ENCODE measurements at regions not wholly inside any gene's neighbourhood (a gene's known extent, or its start where the extent isn't known, plus 50 kb on each side); places are given as distances from the start of the nearest gene placed in this dataset.
A peak's percentile ranks its signal among the peaks of the same experiment; 100 is the strongest.
"Not testable (repeated sequence)": the region's sequence is repeated elsewhere in the genome, so short reads cannot be mapped to it uniquely, and the experiment has no call there.

DNA sequence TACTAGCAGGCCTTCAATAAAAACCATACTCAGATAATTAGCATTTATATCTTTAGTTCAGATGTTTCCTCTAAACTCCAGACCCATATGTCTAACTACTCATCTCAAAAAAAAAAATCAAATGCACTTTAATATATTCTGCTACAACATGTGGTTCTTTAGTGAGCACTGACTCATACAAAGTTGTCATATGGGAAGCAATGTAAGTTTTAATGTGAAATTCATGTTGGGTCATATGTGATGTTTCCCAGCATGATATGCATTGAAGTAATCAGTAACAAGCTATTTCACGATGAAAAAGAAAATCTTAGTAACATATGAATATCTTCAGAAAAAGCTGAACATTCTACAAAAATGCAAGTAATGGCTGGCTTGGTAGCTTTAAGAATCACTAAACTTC is 859.7 kb upstream of the ADGRB3 start:
- no peak for DNase-seq (ENCODE audit: low spot score)

DNA sequence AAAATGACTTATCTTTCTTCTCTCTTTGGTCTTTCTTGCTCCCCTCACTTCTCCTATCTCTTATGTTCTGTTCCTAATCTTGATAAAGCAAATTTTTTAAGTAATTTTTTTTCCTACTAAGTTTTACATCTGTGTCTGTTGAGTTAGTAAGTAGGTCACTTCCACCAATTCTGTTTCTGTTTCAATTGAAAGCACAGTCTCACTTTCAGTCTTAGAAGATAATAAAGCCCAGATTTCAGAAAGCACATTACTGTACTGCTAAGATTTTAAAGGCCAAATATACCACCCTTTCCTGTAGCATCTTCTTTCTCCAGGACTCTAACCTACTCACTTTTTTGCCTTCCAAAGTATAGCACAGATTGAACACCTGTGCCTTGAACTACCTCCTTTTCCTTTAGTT is 866.1 kb upstream of the ADGRB3 start:
- DNase-seq (ENCODE audit: low spot score) = no peak

DNA sequence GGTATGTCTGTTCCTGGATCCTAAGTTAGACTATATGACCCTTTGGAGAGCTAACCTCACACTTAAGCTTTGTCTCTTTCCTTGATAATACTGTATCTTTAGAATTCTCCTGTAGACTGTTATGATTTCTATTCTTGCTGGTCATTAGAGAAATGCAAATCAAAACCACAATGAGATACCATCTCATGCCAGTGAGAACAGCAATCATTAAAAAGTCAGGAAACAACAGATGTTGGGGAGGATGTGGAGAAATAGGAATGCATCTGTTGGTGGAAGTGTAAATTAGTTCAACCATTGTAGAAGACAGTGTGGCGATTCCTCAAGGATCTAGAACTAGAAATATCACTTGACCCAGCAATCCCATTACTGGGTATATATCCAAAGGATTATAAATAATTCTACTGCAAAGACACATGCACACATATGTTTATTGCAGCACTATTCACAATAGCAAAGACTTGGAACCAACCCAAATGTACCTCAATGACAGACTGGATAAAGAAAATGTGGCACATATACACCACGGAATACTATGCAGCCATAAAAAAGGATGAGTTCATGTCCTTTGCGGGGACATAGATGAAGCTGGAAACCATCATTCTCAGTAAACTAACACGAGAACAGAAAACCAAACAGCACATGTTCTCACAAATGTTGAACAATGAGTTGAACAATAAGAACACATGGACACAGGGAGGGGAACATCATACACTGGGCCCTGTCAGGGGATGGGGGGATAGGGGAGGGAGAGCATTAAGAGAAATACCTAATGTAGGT is 867.8 kb upstream of the ADGRB3 start:
- not testable (repeated sequence) for DNase-seq (ENCODE audit: low spot score)

DNA sequence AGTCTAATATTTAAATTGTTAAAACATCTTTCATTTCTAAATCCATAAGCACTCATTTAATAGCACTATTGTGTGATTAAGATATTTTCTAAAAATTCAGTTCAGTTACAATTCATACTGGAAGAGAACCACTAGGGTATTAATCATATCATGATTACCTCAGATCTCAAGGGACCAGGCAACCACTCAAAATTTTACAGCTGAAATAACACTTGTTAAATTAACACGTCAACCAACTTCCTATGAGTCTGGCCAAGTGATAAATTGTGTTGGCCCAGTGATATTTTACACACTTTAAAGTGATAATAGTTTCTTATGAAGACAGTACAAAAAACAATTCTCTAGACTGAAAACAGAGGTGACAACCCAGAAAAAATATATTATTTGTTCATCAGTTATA is 869.0 kb upstream of the ADGRB3 start:
- DNase-seq (ENCODE audit: low spot score) = peak; percentile 35

DNA sequence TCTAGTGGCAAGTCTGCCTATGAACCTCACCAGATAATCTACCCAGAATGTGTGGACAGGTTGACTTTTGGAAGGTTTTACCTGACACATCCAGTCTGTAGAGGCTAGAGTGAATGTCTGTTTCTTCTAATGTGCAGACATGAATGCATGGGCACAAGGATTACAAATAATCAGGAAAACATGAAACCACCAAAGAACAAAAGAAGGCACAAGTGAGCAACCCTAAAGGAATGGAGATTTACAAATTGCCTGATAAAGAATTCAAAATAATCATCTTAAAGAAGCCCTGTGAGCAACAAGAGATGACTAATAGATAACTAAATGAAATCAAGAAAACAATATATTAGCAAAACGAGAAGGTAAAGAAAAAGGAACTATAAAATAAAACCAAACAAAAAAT is 876.1 kb upstream of the ADGRB3 start:
- DNase-seq (ENCODE audit: low spot score) = no peak

DNA sequence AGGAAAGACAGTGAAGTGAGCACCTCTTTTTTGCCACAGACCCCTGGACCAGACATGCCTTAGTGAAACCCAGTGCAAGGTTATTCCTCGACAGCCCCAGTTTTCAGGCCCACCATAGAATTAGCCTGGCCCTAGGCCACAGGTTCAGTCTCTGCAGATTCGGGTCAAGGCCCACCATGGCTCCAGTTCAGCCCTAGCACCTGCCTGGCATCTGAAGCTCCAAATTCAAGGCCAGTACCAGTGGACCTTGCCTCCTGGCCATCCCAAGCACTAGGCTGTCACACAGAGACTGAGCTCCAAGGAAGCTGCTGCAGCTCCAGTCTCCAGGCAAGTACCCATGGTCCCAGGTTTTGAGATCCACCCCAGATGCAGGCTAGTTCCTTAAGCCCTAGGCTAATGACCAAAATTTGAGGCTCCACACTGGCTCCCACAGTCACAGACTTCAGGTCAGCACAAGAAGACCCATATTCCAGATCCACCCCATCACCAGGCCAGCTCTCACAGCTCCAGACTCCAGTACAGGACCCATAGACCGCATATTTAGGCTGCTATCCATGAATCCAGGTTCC is 877.5 kb upstream of the ADGRB3 start:
- no peak for DNase-seq (ENCODE audit: low spot score)

DNA sequence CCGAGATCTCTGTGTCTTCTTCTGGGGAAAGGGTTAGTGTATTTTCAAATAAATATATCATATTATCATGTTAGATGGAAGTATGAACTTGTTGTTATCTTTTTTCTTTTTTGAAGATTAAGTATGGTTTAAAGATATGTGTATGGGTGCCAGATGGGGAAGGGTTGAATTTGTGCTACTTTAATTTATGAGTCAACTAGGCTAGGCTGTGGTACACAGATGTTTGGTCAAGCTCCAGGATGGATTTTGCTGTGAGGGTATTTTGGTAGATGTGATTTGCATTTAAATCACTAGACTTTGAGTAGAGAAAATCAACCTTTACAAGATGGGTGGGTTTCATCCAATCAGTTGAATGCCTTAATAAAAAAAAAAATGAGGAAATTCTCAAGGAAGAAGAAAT is 886.6 kb upstream of the ADGRB3 start:
- no peak for DNase-seq (ENCODE audit: low spot score)

DNA sequence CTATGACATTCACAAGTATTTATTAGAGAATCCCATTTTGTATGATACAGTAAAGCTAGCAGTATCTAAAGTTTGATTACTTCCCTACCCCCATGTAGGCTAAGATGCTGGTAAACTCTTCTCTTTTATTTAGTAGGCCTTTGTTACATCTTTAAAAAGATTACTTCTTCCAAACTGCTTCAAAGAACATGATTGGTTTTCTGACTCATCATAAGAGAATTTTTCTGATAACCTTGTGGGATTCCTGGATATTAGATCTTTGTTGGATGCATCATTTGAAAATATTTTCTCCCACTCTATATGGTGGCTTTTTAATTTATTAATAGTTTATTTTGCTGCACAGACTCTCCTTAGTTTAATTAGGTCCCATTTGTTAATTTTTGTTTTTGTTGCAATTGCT is 898.3 kb upstream of the ADGRB3 start:
- DNase-seq (ENCODE audit: low spot score) = peak; percentile 29

DNA sequence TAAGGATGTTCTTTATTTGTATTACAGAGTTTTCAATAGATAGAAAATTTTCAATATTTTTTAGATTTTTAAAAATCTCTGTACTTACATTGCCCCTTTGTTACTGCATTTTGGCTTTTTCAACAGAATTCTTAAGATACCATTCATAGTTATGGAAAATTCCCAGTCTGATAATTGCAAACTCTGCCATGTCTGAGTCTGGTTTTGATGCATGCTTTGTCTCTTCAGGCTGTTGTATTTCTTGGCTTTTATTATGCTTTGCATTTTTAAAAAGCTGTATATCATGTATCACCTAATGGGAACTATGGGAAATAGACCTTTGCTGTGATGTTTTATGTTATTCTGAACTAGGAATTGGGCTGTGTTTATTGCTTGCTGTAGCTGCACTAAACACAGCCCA is 898.9 kb upstream of the ADGRB3 start:
- no peak for DNase-seq (ENCODE audit: low spot score)

DNA sequence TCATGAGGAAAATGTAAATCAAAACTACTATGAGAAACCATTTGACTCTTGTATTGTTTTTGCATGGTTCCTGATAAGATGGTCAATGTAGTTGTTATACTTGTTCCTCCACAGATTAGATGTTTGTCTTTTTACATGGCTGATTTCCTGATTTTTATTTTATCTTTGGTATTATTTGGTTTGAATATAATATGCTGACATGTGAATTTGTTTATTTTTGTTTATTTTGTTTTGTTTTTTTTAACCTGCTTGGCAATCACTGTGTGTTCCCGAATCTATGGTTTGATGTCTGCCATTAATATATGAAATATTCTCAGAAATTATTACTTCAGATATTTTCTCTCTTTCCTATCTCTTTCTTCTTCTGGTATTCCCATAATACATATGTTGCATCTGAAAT is 899.5 kb upstream of the ADGRB3 start:
- no peak for DNase-seq (ENCODE audit: low spot score)

DNA sequence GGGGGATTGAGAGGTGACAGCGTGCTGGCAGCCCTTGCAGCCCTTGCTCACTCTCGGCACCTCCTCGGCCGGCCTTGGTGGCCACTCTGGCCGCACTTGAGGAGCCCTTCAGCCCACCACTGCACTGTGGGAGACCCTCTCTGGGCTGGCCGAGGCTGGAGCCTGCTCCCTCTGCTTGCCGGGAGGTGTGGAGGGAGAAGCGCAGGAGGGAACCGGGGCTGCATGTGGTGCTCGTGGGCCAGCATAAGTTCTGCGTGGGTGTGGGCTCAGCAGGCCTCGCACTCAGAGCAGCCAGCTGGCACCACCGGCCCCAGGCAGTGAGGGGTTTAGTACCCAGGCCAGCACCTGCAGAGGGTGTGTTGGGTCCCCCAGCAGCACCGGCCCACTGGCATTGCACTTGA is 912.2 kb upstream of the ADGRB3 start:
- no peak for DNase-seq (ENCODE audit: low spot score)

DNA sequence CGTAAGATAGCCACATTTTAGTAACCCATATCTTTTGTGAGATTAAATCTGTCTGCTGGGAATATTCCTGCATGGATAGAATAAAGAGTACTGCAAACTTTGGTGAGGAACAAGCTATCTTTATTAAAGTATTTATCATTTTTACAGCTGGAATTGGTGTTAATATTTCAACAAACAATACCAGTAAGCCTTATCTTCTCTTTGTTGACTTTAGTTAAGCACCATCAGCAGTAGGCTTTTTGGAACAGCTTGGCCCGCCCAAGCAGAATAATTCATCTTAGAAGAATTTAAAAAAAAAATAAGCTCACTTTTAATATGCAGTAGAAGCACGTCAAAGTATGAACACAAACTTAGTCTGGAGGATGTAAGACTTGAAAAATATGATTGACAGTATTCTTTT is 917.8 kb upstream of the ADGRB3 start:
- DNase-seq (ENCODE audit: low spot score) = no peak

DNA sequence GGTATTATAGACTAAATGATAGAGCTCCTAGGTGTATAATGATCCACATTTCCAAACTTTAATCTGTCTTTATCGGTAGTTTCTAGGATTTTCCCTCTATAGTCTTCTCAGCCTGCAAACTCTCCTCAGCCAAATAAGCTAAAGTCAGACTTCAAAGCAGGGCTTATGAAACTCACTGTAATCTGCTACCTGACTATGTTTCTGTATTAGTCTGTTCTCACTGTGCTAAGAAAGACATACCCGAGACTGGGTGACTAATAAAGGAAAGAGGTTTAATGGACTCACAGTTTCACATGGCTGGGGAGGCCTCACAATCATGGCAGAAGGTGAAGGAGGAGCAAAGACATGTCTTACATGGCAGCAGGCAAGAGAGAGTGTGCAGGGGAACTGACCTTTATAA is 928.7 kb upstream of the ADGRB3 start:
- DNase-seq (ENCODE audit: low spot score) = no peak

DNA sequence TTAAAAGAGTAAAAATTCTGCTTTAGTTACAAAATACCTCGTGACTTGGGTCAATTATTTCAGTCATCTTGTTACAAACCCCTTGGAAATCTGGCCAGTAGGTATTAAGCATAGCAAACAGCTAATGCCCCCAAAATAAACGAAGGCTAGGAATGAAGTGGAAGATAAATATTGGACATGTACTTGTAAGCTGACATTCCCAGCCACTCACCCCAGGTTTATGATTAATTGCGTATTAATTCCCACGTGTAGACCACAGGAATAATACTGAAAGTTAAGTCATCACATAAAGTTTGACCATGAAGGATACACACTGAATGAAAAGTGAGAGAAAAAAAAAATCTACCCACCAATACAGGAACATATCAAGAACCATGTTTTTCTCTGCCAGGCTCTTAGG is 936.5 kb upstream of the ADGRB3 start:
- DNase-seq (ENCODE audit: low spot score) = no peak

DNA sequence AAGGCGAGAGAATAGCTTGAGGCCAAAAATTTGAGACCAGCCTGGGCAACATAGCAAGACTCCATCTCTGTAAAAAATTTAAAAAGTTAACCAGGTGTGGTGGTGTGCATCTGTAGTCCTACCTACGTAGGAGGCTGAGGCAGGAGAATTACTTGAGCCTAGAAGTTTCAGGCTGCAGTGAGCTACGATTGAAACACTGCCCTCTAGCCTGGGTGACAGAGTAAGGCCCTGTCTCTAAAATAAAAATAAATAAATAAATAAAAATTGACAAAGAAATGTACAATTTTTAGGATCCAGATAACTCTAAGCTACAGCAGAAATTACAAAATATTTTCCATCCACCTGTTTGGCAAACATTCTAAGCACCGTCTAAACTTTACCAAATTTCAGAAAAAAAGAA is 941.0 kb upstream of the ADGRB3 start:
- no peak for DNase-seq (ENCODE audit: low spot score)

DNA sequence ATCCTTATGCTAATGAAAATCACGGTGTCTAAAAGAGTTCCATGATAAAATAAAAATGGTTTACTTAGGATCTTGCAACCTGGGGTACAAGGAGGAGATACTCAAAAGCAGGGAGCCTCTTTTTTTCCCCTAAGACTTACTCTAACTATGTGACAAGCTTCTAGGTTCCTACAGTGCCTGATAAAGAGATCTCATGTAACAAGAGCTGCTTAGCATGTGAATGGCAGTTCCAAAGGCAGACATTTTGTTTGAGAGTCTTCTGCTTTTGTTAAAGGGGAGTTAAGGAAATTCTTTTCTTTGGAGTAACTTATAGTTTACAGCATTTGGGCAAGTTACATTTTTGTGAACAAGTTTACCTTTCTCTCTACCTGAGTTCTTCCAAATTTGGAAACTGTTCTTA is 945.8 kb upstream of the ADGRB3 start:
- DNase-seq (ENCODE audit: low spot score) = no peak

DNA sequence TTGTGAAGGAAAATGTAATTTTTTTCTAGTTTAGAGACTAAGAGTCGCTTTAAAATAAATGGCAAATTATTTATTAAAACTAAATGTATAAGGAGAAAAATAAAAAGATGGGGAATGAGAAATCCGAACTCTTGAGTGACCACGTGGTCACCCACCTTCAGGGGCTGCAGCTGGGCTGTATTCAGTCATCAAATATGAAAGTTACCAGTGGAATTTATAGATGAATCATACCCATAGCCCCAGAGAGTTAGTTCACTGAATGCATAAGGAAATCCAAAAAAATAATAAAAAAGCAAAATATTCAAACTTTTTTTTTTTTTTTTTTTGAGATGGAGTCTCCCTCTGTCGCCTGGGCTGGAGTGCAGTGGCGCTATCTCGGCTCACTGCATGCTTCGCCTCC is 947.7 kb upstream of the ADGRB3 start:
- DNase-seq (ENCODE audit: low spot score) = no peak

DNA sequence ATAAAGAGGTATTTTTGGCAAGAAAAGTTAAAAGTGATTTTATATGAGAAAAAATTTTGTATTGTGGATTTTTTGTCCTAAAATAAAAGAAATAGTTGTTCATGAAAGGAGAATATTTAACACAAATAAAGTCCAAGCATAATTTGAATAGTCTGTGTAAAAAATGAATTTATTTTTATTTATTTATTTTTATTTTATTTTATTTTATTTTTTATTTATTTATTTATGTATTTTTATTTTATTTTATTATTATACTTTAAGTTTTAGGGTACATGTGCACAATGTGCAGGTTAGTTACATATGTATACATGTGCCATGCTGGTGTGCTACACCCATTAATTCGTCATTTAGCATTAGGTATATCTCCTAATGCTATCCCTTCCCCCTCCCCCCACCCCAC is 948.9 kb upstream of the ADGRB3 start:
- DNase-seq (ENCODE audit: low spot score) = not testable (repeated sequence)

DNA sequence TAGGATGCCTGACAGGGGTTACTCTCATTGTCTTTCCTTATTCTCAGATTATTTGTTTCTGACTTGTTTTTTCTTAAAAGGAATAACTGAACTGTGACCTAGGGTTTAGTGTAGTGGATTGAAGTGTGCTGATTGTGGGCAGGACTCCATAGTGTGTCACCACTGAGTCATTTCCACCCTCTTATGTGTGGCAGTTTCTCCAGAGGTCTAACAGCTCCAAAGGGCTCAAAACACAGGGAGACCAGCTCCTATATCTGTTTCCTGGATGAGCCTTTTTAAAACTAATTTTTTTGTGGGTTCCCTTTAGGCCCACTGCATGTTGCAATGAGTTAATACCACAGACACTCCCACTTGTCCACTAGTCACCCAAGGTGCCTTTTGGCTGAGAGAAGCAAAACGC is 951.1 kb upstream of the ADGRB3 start:
- DNase-seq (ENCODE audit: low spot score) = peak; percentile 66

DNA sequence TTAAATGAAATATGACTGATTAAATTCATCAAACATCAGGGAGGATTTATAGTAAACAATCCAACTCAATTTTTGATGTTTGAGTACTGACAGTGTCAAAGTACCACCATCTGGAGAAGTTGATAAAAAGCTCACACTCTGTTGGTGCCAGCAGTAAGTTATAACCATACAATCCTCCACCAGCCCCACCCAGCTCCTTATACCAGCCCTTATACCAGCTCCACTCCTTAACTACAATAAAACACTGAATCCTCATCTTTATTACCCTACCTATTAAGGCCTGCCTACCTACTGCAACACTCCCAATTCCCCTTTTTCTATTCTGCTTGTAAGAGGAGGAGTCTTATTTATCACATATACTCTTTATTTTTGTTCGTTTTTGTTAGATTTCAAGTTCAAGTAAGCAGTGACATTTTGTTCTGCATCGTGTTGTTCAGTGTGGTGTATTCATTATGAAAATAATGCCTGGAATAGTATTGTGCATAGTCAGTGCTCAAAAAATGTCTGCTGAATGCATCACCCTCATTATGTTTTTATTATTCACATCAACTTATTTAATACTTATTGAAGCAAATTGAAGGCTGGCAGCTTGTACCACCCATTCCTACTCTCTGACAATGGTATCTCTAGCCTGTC is 954.7 kb upstream of the ADGRB3 start:
- no peak for DNase-seq (ENCODE audit: low spot score)

DNA sequence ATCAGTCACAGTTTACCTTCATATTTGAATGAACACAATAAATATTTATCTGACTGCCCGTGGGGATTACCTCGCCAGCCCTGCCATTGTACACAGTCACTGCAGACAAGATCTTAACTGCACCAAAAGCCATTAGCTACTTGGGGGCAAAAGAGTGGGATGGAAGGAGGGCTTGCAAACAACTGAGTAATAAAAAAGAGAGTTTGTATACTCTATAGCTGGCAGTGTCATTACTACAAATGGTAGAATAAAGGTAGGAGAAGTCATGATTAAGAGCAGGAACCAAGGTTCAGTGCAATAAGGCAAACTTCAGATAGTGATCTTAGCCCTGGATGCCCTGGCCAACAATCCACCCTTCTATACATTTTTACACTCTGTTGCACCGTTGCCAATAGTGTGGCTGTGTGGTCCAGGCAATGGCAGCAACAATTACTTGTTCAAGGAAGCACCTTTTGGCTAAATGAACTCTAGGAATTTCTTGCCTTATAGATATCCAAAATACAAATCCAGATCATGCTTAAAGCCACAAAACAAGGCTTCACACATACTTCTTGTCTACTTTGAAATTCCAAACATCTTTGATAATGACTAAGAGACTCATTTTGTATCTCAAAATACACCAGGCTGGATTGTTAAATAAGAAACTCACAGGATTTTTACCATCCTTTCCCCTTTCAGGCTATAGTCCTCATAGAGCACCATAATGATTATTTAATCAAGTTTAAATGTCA is 955.4 kb upstream of the ADGRB3 start:
- no peak for DNase-seq (ENCODE audit: low spot score)

DNA sequence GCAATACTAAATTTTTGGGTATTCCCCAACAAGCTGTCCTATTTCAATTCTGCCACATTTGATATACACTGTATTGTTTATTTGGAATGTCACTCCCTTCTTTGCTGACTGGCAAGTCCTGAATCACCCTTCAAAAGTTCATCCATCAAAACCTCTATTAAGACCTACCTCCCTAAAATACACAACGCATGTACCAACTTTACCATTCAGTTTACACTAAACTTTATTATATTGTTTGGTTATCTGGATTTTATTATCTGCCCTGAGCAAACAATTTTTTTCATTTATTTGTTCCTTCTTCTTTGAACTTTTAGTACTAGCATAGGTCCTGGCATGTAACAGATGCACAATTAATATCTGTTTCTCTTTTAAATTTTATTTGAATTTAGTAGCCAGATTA is 958.2 kb upstream of the ADGRB3 start:
- DNase-seq (ENCODE audit: low spot score) = no peak
